Ovary (tissue), 7 donors: ENCODE measurements at regions not wholly inside any gene's neighbourhood (a gene's known extent, or its start where the extent isn't known, plus 50 kb on each side); places are given as distances from the start of the nearest gene placed in this dataset.

Source experiments
- DNase-seq, 5 donors: peaks; one replicate each; pipeline ENCODE4 v3.0.0-alpha.2; 2019 to 2020
- H3K27ac ChIP-seq, 2 donors: fragments of 200-600 bp; one replicate each; pipeline versions ENCODE4 v1.5.1 to v1.8.0; 2019 to 2022
- H3K27me3 ChIP-seq: fragments of 200-600 bp; one replicate; pipeline ENCODE4 v1.8.0; 2022
- H3K36me3 ChIP-seq: fragments of 200-600 bp; sonication (generic); one replicate; pipeline ENCODE4 v1.5.1; 2019
- H3K4me1 ChIP-seq: one replicate; pipeline ENCODE4 v1.8.1; 2013; ENCODE audit warnings: mild to moderate bottlenecking, moderate library complexity; ENCODE audit not compliant: insufficient read depth
- H3K4me3 ChIP-seq: fragments of 200-600 bp; sonication (generic); one replicate; pipeline ENCODE4 v1.5.1; 2017
- H3K9me3 ChIP-seq, 2 donors: fragments of 200-600 bp in 1 of 2; sonication (generic) in 1 of 2; one replicate each; pipeline versions ENCODE4 v1.5.1 to v1.8.1; 2013 to 2019; ENCODE audit warnings: mild to moderate bottlenecking in 1 of 2, moderate library complexity in 1 of 2
- CTCF ChIP-seq, 3 donors: fragments of 450-650 bp in 2 of 3; fragments of 200-600 bp in 1 of 3; IDR thresholded peaks; one replicate each; pipeline versions ENCODE4 v1.5.1 to v1.8.0; 2016 to 2022; ENCODE audit warnings: antibody characterized with exemption in 3 of 3, mild to moderate bottlenecking in 1 of 3
- EP300 ChIP-seq: sonication (generic); formaldehyde crosslinking; IDR thresholded peaks from one replicate; pipeline ENCODE4 v1.6.1; 2017; ENCODE audit warnings: antibody characterized with exemption
- POLR2A ChIP-seq: fragments of 450-650 bp; IDR thresholded peaks from one replicate; pipeline ENCODE4 v1.6.1; 2017; ENCODE audit warnings: antibody characterized with exemption, mild to moderate bottlenecking, moderate library complexity
- WGBS, 3 donors: extraction: QIAGEN DNeasy Blood & Tissue Kit in 1 of 3; methylation state at CpG; one replicate each; pipeline versions ENCODE4 v1.1.5 to v1.1.7; 2013 to 2017; 5-methylcytosine and 5-hydroxymethylcytosine counted together
- intact Hi-C, 4 donors: fragments of 100-400 bp; cut with DNase I; formaldehyde crosslinking; loops; one replicate each; pipeline versions ENCODE4 v1.11.0 to v1.15.1; 2022 to 2023
- donor health status: DM: no; HTN: no; CAD: no; lungs with moderate emphysema.
- donor health status: DM: no; HTN: no; CAD: no.
- donor health status: Bipolar disorder and iron deficiency.
- donor health status: DM: no; HTN: no; CAD: no.
- donor health status: DM: yes; HTN: yes; CAD: no.

- intact Hi-C loops: no loop called here
- H3K4me1 ChIP-seq: no peaks in the 10 kb centered on the region
- no peaks in the 10 kb centered on the region for H3K36me3 ChIP-seq
- H3K27ac ChIP-seq: no peak overlapping the region
- H3K27me3 ChIP-seq: no peaks in the 10 kb centered on the region
- DNase-seq: no peak
- TF ChIP-seq CTCF (IDR thresholded peaks at IDR 0.05) (no peak), POLR2A (no peak), EP300 (no peak)
- 62 to 76% (median 68%) methylated on average over 22 to 23 of the region's 23 CpGs for WGBS, 3 donors
- H3K4me3 ChIP-seq: no peak overlapping the region
- no peaks in the 10 kb centered on the region for H3K9me3 ChIP-seq
Observed at GRCh38 chr9:135255033-135255840, 167.8 kb downstream of the OLFM1 start.

DNA sequence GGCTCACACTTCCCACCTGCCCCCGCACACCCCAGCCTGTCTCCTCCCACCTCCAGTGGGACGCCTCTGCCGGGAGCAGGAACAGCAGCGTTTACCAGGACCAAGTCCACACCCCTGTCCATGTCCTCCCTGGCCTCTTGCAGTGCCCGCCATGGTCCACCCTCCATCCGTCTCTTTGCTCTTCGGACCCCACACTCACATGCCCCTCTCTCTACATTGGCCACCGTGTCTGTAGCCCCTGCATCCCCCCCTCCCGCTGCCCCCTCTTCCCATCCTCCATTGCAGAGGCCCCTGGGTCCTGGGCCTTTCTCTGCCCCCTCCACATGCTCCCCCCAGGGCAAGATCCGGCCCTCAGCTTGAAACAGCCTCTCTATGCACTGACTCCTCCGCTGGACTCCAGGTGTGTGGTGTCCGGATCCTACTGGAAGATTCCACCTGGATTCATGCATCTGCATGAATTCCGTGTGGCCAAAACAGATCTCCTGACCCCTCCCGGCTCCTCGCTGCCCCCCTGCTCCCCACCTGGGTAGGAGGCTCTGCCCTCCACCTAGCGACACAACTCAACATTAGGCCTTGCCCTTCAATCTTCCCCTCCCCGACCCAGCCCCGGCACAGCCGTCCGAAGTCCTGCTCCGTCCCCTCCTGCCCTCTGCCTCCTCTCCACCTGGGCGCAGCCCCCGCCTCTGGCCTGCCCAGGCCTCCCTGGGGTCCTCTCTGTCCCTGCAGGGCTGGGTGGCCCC lies 168.5 kb downstream of the OLFM1 start:
- Histone ChIP-seq H3K36me3 (no peaks in the 10 kb centered on the region), H3K9me3 (no peaks in the 10 kb centered on the region), H3K27me3 (no peaks in the 10 kb centered on the region), H3K4me1 (no peaks in the 10 kb centered on the region), H3K4me3 (no peak overlapping the region), H3K27ac (no peak overlapping the region)
- 59 to 72% (median 70%) methylated on average over 23 of the region's 23 CpGs for WGBS, 3 donors
- DNase-seq: no peak
- intact Hi-C loops: no loop called here
- TF ChIP-seq POLR2A (no peak), CTCF (IDR thresholded peaks at IDR 0.05) (no peak), EP300 (no peak)

DNA sequence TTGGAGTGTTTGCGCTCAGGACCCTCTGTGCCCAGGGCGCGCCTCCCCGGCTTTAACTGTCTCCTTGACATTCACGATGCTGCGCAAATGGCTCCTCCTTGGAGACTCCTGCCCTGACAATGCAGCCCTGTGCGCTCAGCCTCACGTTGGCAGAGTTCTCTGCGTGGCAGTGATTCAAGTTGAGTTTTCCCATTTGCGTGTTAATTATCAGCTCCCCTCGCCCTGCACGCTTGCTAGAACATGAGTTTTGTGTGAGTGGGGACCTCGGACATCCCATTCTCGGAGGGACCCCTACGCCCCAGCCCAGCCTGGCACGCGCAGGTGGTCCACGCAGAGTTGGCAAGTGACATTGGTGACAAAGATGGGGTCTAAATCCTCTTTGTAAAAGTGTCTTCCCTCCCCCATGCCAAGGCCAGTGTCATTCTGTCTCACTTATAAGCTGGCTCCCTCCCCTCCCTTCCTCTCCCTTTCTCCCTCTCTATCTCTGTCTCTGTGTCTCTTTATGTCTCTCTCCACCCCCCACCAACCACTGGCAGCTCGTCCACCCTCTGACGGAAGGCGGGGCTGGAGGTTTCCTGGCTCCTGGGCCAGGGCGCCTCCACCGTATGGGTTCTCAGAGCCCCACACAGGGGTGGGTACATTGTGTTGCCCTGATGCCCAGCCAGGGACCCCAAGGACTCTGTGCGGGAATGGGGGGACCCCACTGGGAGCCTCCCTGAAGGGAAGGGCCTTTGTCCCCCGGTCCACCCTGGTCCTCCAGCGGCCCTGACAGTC lies 169.3 kb downstream of the OLFM1 start:
- Histone ChIP-seq H3K36me3 (no peaks in the 10 kb centered on the region), H3K4me3 (no peak overlapping the region), H3K9me3 (no peaks in the 10 kb centered on the region), H3K4me1 (no peaks in the 10 kb centered on the region), H3K27me3 (no peaks in the 10 kb centered on the region), H3K27ac (no peak overlapping the region)
- TF ChIP-seq CTCF (IDR thresholded peaks at IDR 0.05) (no peak), POLR2A (no peak), EP300 (no peak)
- intact Hi-C loops: no loop called here
- no peak for DNase-seq
- WGBS, 3 donors: 76 to 90% (median 88%) methylated on average over 25 to 26 of the region's 26 CpGs

DNA sequence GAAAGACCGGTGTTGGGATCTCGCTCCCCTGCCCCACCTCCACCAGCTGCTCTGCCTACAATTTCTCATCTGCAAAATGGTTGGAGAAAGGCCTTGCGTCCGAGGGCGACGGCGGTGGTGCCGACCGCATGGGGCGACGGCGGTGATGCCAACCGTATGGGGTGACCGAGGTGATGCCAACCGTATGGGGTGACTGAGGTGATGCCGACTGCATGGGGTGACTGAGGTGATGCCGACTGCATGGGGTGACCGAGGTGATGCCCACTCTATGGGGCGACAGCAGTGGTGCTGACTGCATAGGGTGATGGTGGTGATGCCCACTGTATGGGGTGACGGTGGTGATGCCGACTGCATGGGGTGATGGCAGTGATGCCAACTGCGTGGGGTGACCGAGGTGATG lies 171.0 kb downstream of the OLFM1 start:
- Histone ChIP-seq H3K4me1 (no peaks in the 10 kb centered on the region), H3K36me3 (no peaks in the 10 kb centered on the region), H3K4me3 (no peak overlapping the region), H3K27me3 (no peaks in the 10 kb centered on the region), H3K9me3 (no peaks in the 10 kb centered on the region), H3K27ac (no peak overlapping the region)
- TF ChIP-seq CTCF (IDR thresholded peaks at IDR 0.05) (no peak), POLR2A (no peak), EP300 (no peak)
- DNase-seq: no peak
- WGBS, 3 donors: 90 to 96% (median 92%) methylated on average over 23 of the region's 23 CpGs
- intact Hi-C loops: no loop called here
